ENCODE measurements at regions not wholly inside any gene's neighbourhood (a gene's known extent, or its start where the extent isn't known, plus 50 kb on each side); places are given as distances from the start of the nearest gene placed in this dataset.

- TF ChIP-seq CTCF (IDR thresholded peaks at IDR 0.05): no peak
Observed at GRCh38 chr18:65329010-65329409, 421.8 kb upstream of the CDH7 start.

- no peak for TF ChIP-seq CTCF (IDR thresholded peaks at IDR 0.05)
Observed at GRCh38 chr18:65326805-65327204, 424.0 kb upstream of the CDH7 start.

- TF ChIP-seq CTCF (IDR thresholded peaks at IDR 0.05): no peak
Observed at GRCh38 chr18:65322895-65323294, 427.9 kb upstream of the CDH7 start.

GRCh38 chr18:65298422-65298821, 452.4 kb upstream of the CDH7 start:
- TF ChIP-seq CTCF (IDR thresholded peaks at IDR 0.05): no peak

- TF ChIP-seq CTCF (IDR thresholded peaks at IDR 0.05): no peak
Observed at GRCh38 chr18:65288908-65289307, 461.9 kb upstream of the CDH7 start.

- TF ChIP-seq CTCF (IDR thresholded peaks at IDR 0.05): no peak
Observed at GRCh38 chr18:65287652-65288051, 463.2 kb upstream of the CDH7 start.

GRCh38 chr18:65282096-65282495, 468.7 kb upstream of the CDH7 start:
- TF ChIP-seq CTCF (IDR thresholded peaks at IDR 0.05): no peak

- no peak for TF ChIP-seq CTCF (IDR thresholded peaks at IDR 0.05)
Observed at GRCh38 chr18:65279668-65280305, 471.0 kb upstream of the CDH7 start.
